ENCODE measurements at regions not wholly inside any gene's neighbourhood (a gene's known extent, or its start where the extent isn't known, plus 50 kb on each side); places are given as distances from the start of the nearest gene placed in this dataset.

DNA sequence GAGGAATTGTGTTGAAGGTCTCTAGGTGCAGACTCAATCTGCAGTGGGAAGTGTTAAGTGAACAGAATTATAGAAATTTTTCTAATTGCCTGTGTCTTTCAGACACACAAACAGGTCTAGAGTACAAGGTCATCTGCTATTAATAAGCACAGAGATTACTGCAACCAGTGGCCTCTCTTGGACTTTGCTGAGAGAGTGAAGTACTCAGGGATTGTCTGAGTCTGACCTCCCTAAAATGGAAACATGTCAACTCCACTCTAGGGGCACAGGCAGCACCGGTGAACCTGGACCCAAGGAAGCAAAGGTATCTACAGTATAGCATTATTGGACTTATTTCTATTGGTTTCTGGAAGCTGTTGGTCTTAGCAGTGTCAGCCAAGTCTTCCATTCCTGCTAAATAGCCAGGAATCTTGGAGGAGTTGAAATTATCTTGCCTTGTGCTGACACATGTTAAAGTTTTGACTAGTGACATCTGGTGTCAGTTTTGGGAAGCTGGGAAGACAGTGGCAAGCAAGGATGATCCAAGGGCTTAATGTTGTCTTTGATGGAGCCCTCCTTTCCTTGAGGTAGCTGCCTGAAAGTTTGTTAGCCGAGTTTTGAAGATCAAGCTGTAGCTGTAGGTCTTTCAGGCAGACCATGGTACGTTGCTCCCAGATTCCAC lies 61.1 kb upstream of the NMUR2 start:
- Histone ChIP-seq H3K4me3 (ENCODE audit: low read depth, low read length) (no peak overlapping the region), H3K36me3 (ENCODE audit: control insufficient read depth in 2 of 2, insufficient read depth in 1 of 2, low read length in 2 of 2) (no peaks in the 10 kb centered on the region), H3K27ac (ENCODE audit: extremely low read depth, low read depth, low read length) (no peak overlapping the region), H3K4me1 (ENCODE audit: control insufficient read depth, insufficient read depth, low read length) (no peaks in the 10 kb centered on the region), H3K9me3 (ENCODE audit: control insufficient read depth, insufficient read depth, low read depth, low read length) (no peaks in the 10 kb centered on the region)
- TF ChIP-seq ZNF274 (IDR thresholded peaks at IDR 0.05; ENCODE audit: low read length) (no peak), ZNF274 (tag by site-specific recombination; IDR thresholded peaks at IDR 0.05; ENCODE audit: borderline replicate concordance) (no peak), BCL11B (tag by site-specific recombination; IDR thresholded peaks at IDR 0.05; ENCODE audit: low read depth) (no peak), ZFP69B (tag by site-specific recombination; IDR thresholded peaks at IDR 0.05) (no peak), ZNF366 (tag by site-specific recombination; conservative IDR thresholded peaks at IDR 0.05) (no peak), SCRT2 (tag by site-specific recombination; IDR thresholded peaks at IDR 0.05) (no peak)
- ChIA-PET CTCF (interaction anchor here (0.6 kb wide), 1 partner anchor 95 kb away, joined by 3 read pairs; no protein-coding TSS in a partner anchor), POLR2A (no interaction called here)

DNA sequence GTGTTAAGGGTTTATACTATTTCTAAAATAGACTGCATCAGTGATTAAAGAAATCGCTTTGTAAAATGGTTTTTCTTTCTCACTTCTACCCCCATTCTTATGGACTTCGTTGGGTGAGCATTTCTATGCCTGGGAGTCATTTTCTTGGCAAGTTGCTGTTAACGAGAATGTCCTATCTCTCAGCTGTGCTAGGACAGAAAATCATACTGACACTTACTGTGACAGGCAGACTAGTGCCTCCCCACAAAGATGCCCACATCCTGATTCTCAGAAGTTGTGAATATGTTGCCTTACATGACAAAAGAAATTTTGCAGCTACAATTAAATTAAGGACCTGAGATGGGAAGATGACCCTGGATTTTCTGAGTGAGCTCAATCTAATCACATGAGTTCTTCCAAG lies 65.1 kb upstream of the NMUR2 start:
- Histone ChIP-seq H3K9me3 (ENCODE audit: control insufficient read depth, insufficient read depth, low read depth, low read length) (no peaks in the 10 kb centered on the region), H3K4me1 (ENCODE audit: control insufficient read depth, insufficient read depth, low read length) (no peaks in the 10 kb centered on the region), H3K36me3 (ENCODE audit: control insufficient read depth in 2 of 2, insufficient read depth in 1 of 2, low read length in 2 of 2) (no peaks in the 10 kb centered on the region), H3K27ac (ENCODE audit: extremely low read depth, low read depth, low read length) (no peak overlapping the region), H3K4me3 (ENCODE audit: low read depth, low read length) (no peak overlapping the region)
- TF ChIP-seq BCL11B (tag by site-specific recombination; IDR thresholded peaks at IDR 0.05; ENCODE audit: low read depth) = no peak
- TF ChIP-seq HOXA7 (CRISPR knock-in tag; IDR thresholded peaks at IDR 0.05; ENCODE audit: borderline replicate concordance) = no peak
- TF ChIP-seq ZNF146 (tag by site-specific recombination; IDR thresholded peaks at IDR 0.05) = no peak
- no peak for TF ChIP-seq ZNF239 (tag by site-specific recombination; IDR thresholded peaks at IDR 0.05)
- no peak for TF ChIP-seq ZNF677 (tag by site-specific recombination; IDR thresholded peaks at IDR 0.05)
- TF ChIP-seq ZNF24 (tag by site-specific recombination; IDR thresholded peaks at IDR 0.05) = no peak
- no peak for TF ChIP-seq ZNF585B (tag by site-specific recombination; IDR thresholded peaks at IDR 0.05)
- CTCF ChIA-PET = interaction anchor here (0.6 kb wide), 1 partner anchor 15 kb away, joined by 7 read pairs; no protein-coding TSS in a partner anchor
- POLR2A ChIA-PET = no interaction called here

DNA sequence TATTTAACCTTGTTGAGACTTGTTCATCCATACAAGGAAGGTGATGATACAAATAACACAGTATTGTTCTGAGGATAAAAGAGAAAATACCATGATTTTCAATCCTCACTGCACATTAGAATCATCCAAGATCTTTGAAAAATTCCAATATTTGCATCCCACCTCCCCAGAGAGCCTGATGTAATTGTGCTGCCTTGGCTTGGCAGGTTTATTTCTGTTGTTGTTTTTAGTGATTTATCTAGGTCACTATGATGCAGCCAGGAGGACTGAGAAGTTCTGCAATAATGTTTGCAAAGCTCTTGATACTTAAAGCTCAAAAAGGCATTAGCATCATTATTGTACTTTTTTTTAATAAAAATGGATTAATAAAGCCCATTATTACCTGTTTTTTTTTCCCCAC lies 67.0 kb upstream of the NMUR2 start:
- Histone ChIP-seq H3K4me3 (ENCODE audit: low read depth, low read length) (no peak overlapping the region), H3K9me3 (ENCODE audit: control insufficient read depth, insufficient read depth, low read depth, low read length) (no peaks in the 10 kb centered on the region), H3K4me1 (ENCODE audit: control insufficient read depth, insufficient read depth, low read length) (no peaks in the 10 kb centered on the region), H3K36me3 (ENCODE audit: control insufficient read depth in 2 of 2, insufficient read depth in 1 of 2, low read length in 2 of 2) (no peaks in the 10 kb centered on the region), H3K27ac (ENCODE audit: extremely low read depth, low read depth, low read length) (no peak overlapping the region)
- TF ChIP-seq ZIC2 (tag by site-specific recombination; IDR thresholded peaks at IDR 0.05) (no peak), ZBTB1 (tag by site-specific recombination; IDR thresholded peaks at IDR 0.05) (no peak), ZNF354C (tag by site-specific recombination; IDR thresholded peaks at IDR 0.05; ENCODE audit: borderline replicate concordance, low read depth) (no peak), WT1 (tag by site-specific recombination; IDR thresholded peaks at IDR 0.05) (no peak), ZNF391 (tag by site-specific recombination; IDR thresholded peaks at IDR 0.05; ENCODE audit: borderline replicate concordance, low read depth) (no peak), ZNF394 (tag by site-specific recombination; IDR thresholded peaks at IDR 0.05; ENCODE audit: borderline replicate concordance) (no peak), ZNF777 (tag by site-specific recombination; IDR thresholded peaks at IDR 0.05; ENCODE audit: borderline replicate concordance) (no peak), ZNF221 (tag by site-specific recombination; IDR thresholded peaks at IDR 0.05; ENCODE audit: borderline replicate concordance) (no peak), ZNF549 (tag by site-specific recombination; IDR thresholded peaks at IDR 0.05) (no peak), ZNF629 (tag by site-specific recombination; IDR thresholded peaks at IDR 0.05) (no peak), ZNF623 (tag by site-specific recombination; IDR thresholded peaks at IDR 0.05) (no peak), ZNF501 (tag by site-specific recombination; IDR thresholded peaks at IDR 0.05) (no peak), ZNF529 (tag by site-specific recombination; IDR thresholded peaks at IDR 0.05; ENCODE audit: insufficient replicate concordance) (no peak), ZNF473 (tag by site-specific recombination; IDR thresholded peaks at IDR 0.05) (no peak), GLIS2 (tag by site-specific recombination; IDR thresholded peaks at IDR 0.05) (no peak), ZNF544 (tag by site-specific recombination; IDR thresholded peaks at IDR 0.05) (no peak), ZEB2 (tag by site-specific recombination; IDR thresholded peaks at IDR 0.05) (no peak), KLF10 (tag by site-specific recombination; IDR thresholded peaks at IDR 0.05) (no peak)
- TF ChIP-seq, protein P1, sequence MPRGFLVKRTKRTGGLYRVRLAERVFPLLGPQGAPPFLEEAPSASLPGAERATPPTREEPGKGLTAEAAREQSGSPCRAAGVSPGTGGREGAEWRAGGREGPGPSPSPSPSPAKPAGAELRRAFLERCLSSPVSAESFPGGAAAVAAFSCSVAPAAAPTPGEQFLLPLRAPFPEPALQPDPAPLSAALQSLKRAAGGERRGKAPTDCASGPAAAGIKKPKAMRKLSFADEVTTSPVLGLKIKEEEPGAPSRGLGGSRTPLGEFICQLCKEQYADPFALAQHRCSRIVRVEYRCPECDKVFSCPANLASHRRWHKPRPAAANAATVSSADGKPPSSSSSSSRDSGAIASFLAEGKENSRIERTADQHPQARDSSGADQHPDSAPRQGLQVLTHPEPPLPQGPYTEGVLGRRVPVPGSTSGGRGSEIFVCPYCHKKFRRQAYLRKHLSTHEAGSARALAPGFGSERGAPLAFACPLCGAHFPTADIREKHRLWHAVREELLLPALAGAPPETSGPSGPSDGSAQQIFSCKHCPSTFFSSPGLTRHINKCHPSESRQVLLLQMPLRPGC (tag by site-specific recombination; IDR thresholded peaks at IDR 0.05) = no peak
- TF ChIP-seq, protein P2, sequence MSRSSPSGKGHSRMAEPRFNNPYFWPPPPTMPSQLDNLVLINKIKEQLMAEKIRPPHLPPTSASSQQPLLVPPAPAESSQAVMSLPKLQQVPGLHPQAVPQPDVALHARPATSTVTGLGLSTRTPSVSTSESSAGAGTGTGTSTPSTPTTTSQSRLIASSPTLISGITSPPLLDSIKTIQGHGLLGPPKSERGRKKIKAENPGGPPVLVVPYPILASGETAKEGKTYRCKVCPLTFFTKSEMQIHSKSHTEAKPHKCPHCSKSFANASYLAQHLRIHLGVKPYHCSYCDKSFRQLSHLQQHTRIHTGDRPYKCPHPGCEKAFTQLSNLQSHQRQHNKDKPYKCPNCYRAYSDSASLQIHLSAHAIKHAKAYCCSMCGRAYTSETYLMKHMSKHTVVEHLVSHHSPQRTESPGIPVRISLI (tag by site-specific recombination; IDR thresholded peaks at IDR 0.05) = no peak
- ChIA-PET POLR2A (no interaction called here), CTCF (interaction anchor here (0.9 kb wide), 1 partner anchor 25 kb away, joined by 3 read pairs; no protein-coding TSS in a partner anchor)
